OCI-LY3 (cell line): ENCODE measurements at regions not wholly inside any gene's neighbourhood (a gene's known extent, or its start where the extent isn't known, plus 50 kb on each side); places are given as distances from the start of the nearest gene placed in this dataset.

Experiments
- H2AFZ ChIP-seq: fragments of 200-600, 300-600 bp; shearing (Covaris generic); 2 replicates; pipeline ENCODE4 v1.6.0; 2014; ENCODE audit warnings: antibody characterized with exemption, low read depth, low read length
- H3K27ac ChIP-seq: fragments of 200-600, 300-600 bp; sonication (generic); 2 replicates; pipeline ENCODE4 v1.5.1; 2014; ENCODE audit warnings: mild to moderate bottlenecking, low read length, moderate library complexity, mixed read lengths
- H3K27me3 ChIP-seq: fragments of 200-600, 300-600 bp; sonication (generic); 2 replicates; pipeline ENCODE4 v1.6.1; 2014; ENCODE audit warnings: low read depth, low read length, mixed read lengths
- H3K36me3 ChIP-seq: fragments of 200-600, 300-600 bp; sonication (generic); replicated peaks from 2 replicates; pipeline ENCODE3; 2014; ENCODE audit warnings: low read depth, low read length, mixed read lengths
- H3K4me1 ChIP-seq: fragments of 300-600, 200-600 bp; sonication (generic); 2 replicates; pipeline ENCODE4 v1.6.1; 2014; ENCODE audit warnings: low read length, mixed read lengths
- H3K4me2 ChIP-seq: fragments of 200-600, 300-600 bp; sonication (generic); 2 replicates; pipeline ENCODE4 v1.6.1; 2014; ENCODE audit warnings: low read length, mixed read lengths
- H3K4me3 ChIP-seq: fragments of 300-600, 200-600 bp; sonication (generic); 2 replicates; pipeline ENCODE4 v1.5.1; 2014; ENCODE audit warnings: antibody characterized with exemption, mild to moderate bottlenecking, low read length, moderate library complexity
- H3K79me2 ChIP-seq: fragments of 300-600, 200-600 bp; shearing (Covaris generic); 2 replicates; pipeline ENCODE4 v1.6.1; 2014; ENCODE audit warnings: mild to moderate bottlenecking, low read length, mixed read lengths
- H3K9ac ChIP-seq: fragments of 300-600, 200-600 bp; shearing (Covaris generic); 2 replicates; pipeline ENCODE4 v1.6.0; 2014; ENCODE audit warnings: mild to moderate bottlenecking, low read length, moderate library complexity
- H3K9me3 ChIP-seq: fragments of 200-600, 300-600 bp; shearing (Covaris generic); 2 replicates; pipeline ENCODE4 v1.6.1; 2014; ENCODE audit warnings: low read length, mixed read lengths; ENCODE audit not compliant: insufficient read depth
- H4K20me1 ChIP-seq: fragments of 200-600, 300-600 bp; sonication (generic); 2 replicates; pipeline ENCODE4 v1.6.1; 2016; ENCODE audit warnings: low read length, mixed read lengths; ENCODE audit not compliant: insufficient read depth
- EZH2phosphoT487 ChIP-seq: fragments of 200-600 bp; shearing (Covaris generic); IDR thresholded peaks from 2 replicates; pipeline ENCODE4 v1.6.1; 2018; ENCODE audit warnings: antibody characterized with exemption, mixed run types, low read depth
- TF ChIP-seq, protein P1 (sequence below): fragments of 200-600, 300-600 bp; sonication (generic); IDR thresholded peaks from 2 replicates; pipeline ENCODE4 v1.5.1; 2014; ENCODE audit warnings: antibody characterized with exemption, low read length, low read depth

- Histone ChIP-seq H3K9ac (no peak overlapping the region), H3K27me3 (no peaks in the 10 kb centered on the region), H3K4me1 (no peaks in the 10 kb centered on the region), H2AFZ (no peak overlapping the region), H3K27ac (no peak overlapping the region), H3K79me2 (no peaks in the 10 kb centered on the region), H4K20me1 (no peaks in the 10 kb centered on the region), H3K9me3 (no peaks in the 10 kb centered on the region), H3K36me3 (no peaks in the 10 kb centered on the region), H3K4me3 (no peak overlapping the region), H3K4me2 (no peak overlapping the region)
- TF ChIP-seq, protein P1, sequence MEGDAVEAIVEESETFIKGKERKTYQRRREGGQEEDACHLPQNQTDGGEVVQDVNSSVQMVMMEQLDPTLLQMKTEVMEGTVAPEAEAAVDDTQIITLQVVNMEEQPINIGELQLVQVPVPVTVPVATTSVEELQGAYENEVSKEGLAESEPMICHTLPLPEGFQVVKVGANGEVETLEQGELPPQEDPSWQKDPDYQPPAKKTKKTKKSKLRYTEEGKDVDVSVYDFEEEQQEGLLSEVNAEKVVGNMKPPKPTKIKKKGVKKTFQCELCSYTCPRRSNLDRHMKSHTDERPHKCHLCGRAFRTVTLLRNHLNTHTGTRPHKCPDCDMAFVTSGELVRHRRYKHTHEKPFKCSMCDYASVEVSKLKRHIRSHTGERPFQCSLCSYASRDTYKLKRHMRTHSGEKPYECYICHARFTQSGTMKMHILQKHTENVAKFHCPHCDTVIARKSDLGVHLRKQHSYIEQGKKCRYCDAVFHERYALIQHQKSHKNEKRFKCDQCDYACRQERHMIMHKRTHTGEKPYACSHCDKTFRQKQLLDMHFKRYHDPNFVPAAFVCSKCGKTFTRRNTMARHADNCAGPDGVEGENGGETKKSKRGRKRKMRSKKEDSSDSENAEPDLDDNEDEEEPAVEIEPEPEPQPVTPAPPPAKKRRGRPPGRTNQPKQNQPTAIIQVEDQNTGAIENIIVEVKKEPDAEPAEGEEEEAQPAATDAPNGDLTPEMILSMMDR = no peak
- no peak for TF ChIP-seq EZH2phosphoT487
Observed at GRCh38 chr10:9416331-9416730, 1361.8 kb downstream of the GATA3 start.

GRCh38 chr10:9419757-9420156 lies 1365.3 kb downstream of the GATA3 start:
- Histone ChIP-seq H3K4me3 (no peak overlapping the region), H3K27ac (no peak overlapping the region), H4K20me1 (no peaks in the 10 kb centered on the region), H3K9me3 (no peaks in the 10 kb centered on the region), H3K9ac (no peak overlapping the region), H3K4me2 (no peak overlapping the region), H3K36me3 (no peaks in the 10 kb centered on the region), H3K27me3 (no peaks in the 10 kb centered on the region), H3K4me1 (no peaks in the 10 kb centered on the region), H2AFZ (no peak overlapping the region), H3K79me2 (no peaks in the 10 kb centered on the region)
- TF ChIP-seq, protein P1 = no peak
- TF ChIP-seq EZH2phosphoT487 = no peak

GRCh38 chr10:9427209-9427608 lies 1372.7 kb downstream of the GATA3 start:
- H3K27ac ChIP-seq = no peak overlapping the region
- H3K9ac ChIP-seq = no peak overlapping the region
- H3K79me2 ChIP-seq = no peaks in the 10 kb centered on the region
- H3K4me1 ChIP-seq = no peaks in the 10 kb centered on the region
- no peaks in the 10 kb centered on the region for H3K36me3 ChIP-seq
- TF ChIP-seq, protein P1 = no peak
- no peak for TF ChIP-seq EZH2phosphoT487
- no peak overlapping the region for H2AFZ ChIP-seq
- no peak overlapping the region for H3K4me3 ChIP-seq
- H3K9me3 ChIP-seq = no peaks in the 10 kb centered on the region
- no peaks in the 10 kb centered on the region for H3K27me3 ChIP-seq
- H3K4me2 ChIP-seq = no peak overlapping the region
- no peaks in the 10 kb centered on the region for H4K20me1 ChIP-seq

DNA sequence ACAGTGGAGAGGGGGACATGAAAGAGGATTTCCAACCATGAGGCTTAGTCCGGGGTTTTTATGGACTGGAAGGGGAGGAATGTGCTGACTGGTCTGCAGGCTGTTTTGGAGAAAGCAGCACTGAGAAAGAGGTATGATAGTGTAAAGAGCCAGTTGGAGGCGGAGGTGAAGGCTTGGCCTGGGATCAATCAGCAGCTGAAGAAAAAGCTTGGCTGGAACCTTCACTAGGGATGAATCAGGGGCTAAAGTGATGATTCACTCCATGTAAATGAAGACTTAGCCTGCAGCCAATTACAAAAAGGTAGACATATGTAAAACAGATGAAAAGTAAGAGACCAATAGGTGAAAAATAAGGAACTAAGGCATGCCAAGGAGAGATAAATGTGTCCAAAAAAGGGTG lies 1382.6 kb downstream of the GATA3 start:
- Histone ChIP-seq H3K27me3 (no peaks in the 10 kb centered on the region), H4K20me1 (no peaks in the 10 kb centered on the region), H3K36me3 (no peaks in the 10 kb centered on the region), H3K27ac (no peak overlapping the region), H3K4me1 (no peaks in the 10 kb centered on the region), H3K9ac (no peak overlapping the region), H3K4me2 (no peak overlapping the region), H3K79me2 (no peaks in the 10 kb centered on the region), H3K9me3 (no peaks in the 10 kb centered on the region), H3K4me3 (no peak overlapping the region), H2AFZ (no peak overlapping the region)
- TF ChIP-seq, protein P1 = no peak
- TF ChIP-seq EZH2phosphoT487 = no peak
